NCI-H2029 (cell line): ENCODE measurements at regions not wholly inside any gene's neighbourhood (a gene's known extent, or its start where the extent isn't known, plus 50 kb on each side); places are given as distances from the start of the nearest gene placed in this dataset.

ENCODE experiments used
- DNase-seq: peaks from one replicate; lab custom pipeline; 2025; lab: John Stamatoyannopoulos, UW

GRCh38 chr5:169448826-169449225 lies 134.7 kb upstream of the SPDL1 start:
- DNase-seq = no peak

DNA sequence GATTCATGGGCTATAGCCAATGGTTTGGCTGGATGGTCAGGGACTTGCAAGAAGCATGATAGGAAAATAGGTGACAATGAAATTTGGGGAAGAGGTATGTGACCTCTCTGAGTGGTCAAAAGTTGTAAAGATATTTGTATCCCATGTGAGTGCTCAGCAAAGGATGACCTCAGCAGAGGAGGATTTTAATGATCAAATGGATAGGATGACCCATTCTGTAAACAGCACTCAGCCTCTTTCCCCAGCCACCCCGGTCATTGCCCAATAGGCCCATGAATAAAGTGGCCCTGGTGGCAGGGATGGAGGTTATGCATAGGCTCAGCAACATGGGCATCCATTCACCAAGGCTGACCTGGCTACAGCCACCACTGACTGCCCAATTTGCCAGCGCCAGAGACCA lies 138.4 kb upstream of the SPDL1 start:
- no peak for DNase-seq

DNA sequence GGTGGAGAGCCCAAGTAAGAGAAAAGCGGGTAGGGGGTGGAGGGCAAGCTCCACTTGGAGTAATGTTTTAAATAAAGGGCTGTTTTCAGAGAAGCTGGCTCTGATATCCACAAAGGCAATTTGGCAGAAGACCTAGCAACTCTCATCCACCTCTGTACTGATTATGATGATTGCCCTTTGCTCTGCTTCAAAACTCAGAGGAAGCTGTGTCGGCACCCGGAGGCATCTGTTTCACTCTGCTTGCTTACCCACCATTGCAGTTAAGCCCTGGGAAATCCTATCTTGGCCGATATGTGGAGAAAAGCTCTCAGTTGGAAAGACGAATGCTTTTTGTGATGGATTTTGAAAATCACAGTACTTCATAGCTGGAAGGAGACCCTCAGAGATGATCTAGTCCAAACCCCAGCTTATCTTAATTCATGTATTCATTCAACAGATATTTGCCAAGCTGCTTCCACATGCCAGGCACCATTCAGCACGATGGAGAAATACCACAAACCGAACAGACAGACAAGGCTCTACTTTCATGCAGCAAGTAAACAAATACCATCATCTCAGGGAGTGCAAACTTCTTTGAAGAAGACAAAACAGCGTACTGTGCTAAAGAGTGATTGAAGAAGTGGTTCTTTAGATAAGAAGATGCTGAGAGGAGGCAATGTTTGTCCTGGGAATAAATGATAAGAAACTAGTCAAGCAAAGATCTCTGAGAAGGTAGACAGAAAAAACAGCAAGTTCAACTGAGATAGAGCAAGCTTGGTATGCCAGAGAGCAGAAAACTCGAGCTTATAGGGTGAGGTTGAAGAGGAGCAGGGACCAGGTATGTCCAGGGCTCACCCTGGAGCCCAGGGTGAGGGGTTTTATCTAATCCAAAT lies 140.4 kb upstream of the SPDL1 start:
- DNase-seq = no peak

GRCh38 chr5:169442403-169442874 lies 141.1 kb upstream of the SPDL1 start:
- no peak for DNase-seq

- DNase-seq = no peak
These were observed 139.3 kb upstream of the SLIT3 start for GRCh38 chr5:169440107-169440705.

- DNase-seq = no peak
These were observed 138.4 kb upstream of the SLIT3 start for GRCh38 chr5:169439362-169439761.

- no peak for DNase-seq
These were observed 134.7 kb upstream of the SLIT3 start for GRCh38 chr5:169435506-169436229.

DNA sequence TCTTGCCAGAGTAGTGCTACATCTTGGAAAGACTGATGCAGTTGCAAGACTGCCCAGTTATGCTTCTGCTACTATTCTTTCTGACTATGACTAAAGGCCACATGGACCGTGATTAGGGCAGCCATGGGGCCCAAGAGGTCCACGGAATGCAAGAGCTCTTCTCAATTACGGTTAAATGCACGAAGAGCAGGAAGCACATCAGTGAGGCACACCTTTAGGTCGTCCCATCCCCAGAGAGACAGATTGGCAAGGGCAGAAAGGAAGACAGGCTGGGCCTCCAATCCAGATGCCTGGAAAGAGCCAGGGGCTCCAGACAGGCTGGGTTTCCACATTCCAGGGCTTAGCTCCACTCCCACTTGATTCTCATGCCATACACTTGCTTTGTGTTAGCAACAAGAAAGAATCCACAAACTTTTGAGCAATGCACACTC lies 132.3 kb upstream of the SLIT3 start:
- DNase-seq = no peak

DNA sequence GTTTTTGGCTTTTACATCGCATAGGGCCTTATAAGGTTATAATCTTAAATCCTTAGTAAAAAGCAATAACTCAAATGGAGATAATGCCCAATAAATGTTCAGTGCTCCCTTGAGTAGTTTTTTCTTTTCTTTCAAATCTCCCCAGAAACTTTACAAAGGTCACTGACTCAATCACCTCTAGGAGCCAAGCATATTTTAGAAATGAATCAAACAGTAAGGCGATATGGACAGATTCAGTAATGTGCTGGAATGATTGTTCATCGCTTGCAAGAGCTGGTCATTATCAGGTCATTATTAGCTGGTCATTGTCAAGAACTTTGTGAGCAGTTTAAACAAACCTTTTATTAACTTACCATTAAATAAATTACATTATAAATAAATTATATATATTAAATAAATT lies 130.4 kb upstream of the SLIT3 start:
- DNase-seq = no peak

- no peak for DNase-seq
These were observed 129.7 kb upstream of the SLIT3 start for GRCh38 chr5:169430671-169431070.

DNA sequence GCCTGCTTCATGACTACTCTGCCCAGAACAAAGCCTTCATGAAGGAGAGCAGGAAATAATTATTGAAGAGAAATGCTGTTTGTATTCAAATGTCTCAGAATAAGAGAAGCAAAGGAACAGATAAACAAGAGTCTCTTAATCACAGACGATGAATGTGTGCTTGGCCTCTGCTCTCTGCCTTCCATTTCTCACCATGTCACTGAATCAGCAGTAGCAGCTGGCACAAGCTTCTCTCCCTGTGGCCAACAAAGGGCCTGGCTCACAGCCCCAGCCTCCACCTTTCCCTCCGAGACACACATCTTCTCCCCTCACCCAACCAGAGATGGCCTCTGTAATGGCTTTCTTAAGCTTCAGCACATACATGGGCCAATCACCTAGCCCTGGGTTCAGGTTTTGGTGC lies 128.1 kb upstream of the SLIT3 start:
- DNase-seq = peak; percentile 34

- peak; percentile 93 for DNase-seq
These were observed 125.8 kb upstream of the SLIT3 start for GRCh38 chr5:169426784-169427183.

DNA sequence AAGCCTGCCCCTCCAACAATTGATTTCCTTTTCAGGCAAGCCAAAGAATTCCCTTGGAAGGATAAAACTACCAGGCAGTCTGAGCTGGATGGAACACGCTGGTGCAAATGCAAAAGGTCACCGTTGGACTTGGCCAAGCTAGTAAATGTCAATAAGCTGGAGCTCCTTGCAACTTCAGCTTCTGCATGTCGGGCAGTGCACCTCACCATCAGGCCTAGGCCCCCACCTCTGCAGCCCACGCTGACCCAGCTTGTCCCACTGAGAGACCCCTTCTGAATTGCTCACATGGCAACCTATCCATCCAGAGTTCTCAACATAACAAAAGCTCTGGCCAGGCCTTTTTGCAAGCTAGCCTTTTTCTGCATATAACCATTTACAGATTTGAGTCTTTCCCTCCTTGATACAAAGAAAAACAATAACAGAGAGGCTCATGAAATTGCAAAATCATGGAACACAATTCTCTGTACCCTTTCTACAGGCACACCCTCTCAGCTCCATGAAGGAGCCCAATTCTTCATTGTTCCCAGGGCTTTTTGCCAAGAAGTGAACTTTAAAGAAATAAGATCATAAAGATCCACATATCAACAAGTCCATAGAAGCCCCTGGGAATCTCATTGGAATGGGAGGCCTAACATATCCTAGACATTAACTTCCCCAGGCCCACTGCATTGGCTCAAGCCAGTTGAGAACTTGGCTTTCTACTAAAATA lies 123.9 kb upstream of the SLIT3 start:
- no peak for DNase-seq

- no peak for DNase-seq
These were observed 123.3 kb upstream of the SLIT3 start for GRCh38 chr5:169424279-169424655.

DNA sequence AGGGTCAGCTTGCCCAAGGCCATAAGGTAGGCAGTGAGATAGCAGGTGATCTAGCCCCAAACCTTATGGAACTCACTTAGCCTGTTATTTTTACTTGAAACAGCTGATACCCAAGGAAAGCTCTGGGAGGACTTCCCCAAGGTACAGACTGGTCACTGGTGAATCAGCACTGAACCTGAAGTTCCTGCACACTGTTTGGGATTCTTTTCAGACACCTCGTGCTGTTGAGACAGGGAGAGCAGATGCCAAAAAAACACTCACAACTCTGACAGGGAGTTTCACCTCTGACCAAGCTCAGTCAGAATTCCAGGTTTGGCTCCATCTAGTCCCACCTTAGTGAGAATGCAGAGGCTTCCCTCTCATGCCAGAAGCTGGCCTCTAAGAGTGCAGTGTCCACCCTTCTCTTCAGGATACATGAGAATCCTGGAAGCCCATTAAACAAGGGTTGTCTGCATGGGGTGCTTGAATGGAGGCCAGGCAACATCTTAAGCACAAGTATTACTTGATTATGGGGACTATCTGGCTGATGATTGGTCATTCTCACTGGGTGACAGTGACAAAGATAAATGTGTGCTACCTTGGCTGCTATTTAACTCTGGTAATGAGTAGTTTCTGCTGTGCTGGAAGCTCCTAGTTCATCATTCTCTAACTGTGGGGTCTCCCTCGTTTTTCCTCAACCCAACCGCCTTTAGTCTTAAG lies 122.8 kb upstream of the SLIT3 start:
- no peak for DNase-seq

DNA sequence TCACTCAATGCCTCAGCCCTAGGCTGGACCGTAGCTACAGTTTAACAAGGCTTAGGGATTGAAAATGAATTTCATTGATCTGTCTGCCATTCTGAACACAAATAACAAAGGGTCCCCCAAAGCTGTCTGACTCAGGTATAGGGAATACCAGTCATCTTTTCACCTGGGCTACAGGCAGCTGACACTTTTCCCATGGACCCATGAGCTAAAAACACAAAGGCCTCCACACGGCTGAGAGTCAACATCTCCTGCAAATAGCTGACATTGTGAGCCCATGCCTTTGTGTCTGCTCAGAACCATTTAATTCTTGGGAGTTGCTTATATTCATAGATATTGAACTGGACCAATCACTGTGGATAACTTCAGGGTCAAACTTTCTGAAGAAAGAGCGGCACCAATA lies 121.1 kb upstream of the SLIT3 start:
- no peak for DNase-seq

DNA sequence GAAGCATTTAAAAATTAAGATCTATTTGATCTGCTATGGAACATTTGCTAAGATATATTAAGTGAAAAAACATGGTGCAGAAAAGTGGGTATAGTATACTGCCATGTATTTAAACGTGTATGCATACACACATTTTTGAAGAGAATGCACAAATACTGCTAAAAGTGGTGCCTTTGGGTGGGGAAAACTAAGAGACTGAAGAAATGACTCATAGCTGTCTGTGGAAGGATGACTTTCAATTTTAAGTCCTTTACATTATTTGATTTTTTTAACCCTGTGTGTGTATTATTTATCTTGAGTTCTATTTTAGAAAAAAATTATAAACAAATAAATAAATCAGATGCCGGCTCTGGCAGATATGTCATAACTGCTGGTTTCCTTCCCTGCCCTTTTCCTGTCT lies 120.7 kb upstream of the SLIT3 start:
- no peak for DNase-seq

- no peak for DNase-seq
These were observed 116.7 kb upstream of the SLIT3 start for GRCh38 chr5:169417676-169418075.

- no peak for DNase-seq
These were observed 115.8 kb upstream of the SLIT3 start for GRCh38 chr5:169416583-169417196.

- DNase-seq = no peak
These were observed 115.0 kb upstream of the SLIT3 start for GRCh38 chr5:169415948-169416347.

DNA sequence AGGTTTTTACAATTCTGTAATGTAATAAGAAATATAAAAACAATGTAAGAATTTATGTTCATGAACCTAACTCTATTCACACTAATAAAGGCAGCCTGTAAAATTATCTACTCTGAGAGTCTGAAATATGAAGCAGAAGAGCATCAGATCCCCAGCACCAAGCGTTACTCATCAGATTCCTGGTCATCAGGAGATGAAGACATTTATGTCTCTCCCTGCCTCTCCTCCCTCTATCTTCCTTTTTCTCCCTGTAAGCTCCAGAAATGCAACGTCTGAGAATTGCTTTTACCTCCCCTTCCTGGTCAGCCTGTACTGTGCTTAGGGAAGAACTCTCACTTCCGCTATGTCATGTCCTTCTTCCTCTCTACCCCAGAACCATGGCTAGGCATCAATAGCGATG lies 114.4 kb upstream of the SLIT3 start:
- no peak for DNase-seq
